Endodermal cell (in vitro differentiated cells): ENCODE measurements at regions not wholly inside any gene's neighbourhood (a gene's known extent, or its start where the extent isn't known, plus 50 kb on each side); places are given as distances from the start of the nearest gene placed in this dataset.

Source experiments
- DNase-seq: peaks from one replicate; pipeline ENCODE4 v3.0.0-alpha.2; 2017
- H3K27ac ChIP-seq: 2 replicates; pipeline ENCODE4 v1.5.1; 2013; ENCODE audit warnings: mild to moderate bottlenecking, low read depth, low read length, moderate library complexity
- H3K27me3 ChIP-seq: 2 replicates; pipeline ENCODE4 v1.6.1; 2013; ENCODE audit warnings: mild to moderate bottlenecking, low read length, moderate library complexity; ENCODE audit not compliant: insufficient read depth, control insufficient read depth, poor library complexity, severe bottlenecking
- H3K36me3 ChIP-seq: 2 replicates; pipeline ENCODE4 v1.7.0; 2013; ENCODE audit warnings: mild to moderate bottlenecking, low read length, moderate library complexity; ENCODE audit not compliant: control insufficient read depth, insufficient read depth
- H3K4me1 ChIP-seq: one replicate; pipeline ENCODE4 v1.7.0; 2013; ENCODE audit warnings: low read length; ENCODE audit not compliant: control insufficient read depth, insufficient read depth
- H3K4me3 ChIP-seq: 2 replicates; pipeline ENCODE4 v1.5.1; 2013; ENCODE audit warnings: mild to moderate bottlenecking, low read length, moderate library complexity
- H3K9ac ChIP-seq: 2 replicates; pipeline ENCODE4 v1.6.1; 2013; ENCODE audit warnings: mild to moderate bottlenecking, low read length, moderate library complexity; ENCODE audit not compliant: poor library complexity, severe bottlenecking; ENCODE audit errors: extremely low read depth
- H3K9me3 ChIP-seq: 2 replicates; pipeline ENCODE4 v1.6.1; 2013; ENCODE audit warnings: mild to moderate bottlenecking, low read length, moderate library complexity; ENCODE audit not compliant: control insufficient read depth
- H3K27ac Mint-ChIP-seq: 2 replicates; pipeline ENCODE4 v1.8.0; 2020; ENCODE audit warnings: mixed read lengths
- H3K27me3 Mint-ChIP-seq: 2 replicates; pipeline ENCODE4 v1.8.0; 2021; ENCODE audit warnings: mild to moderate bottlenecking, mixed read lengths; ENCODE audit not compliant: insufficient read depth
- H3K36me3 Mint-ChIP-seq: 2 replicates; pipeline ENCODE4 v1.8.0; 2020; ENCODE audit warnings: low read depth, mixed read lengths
- H3K4me1 Mint-ChIP-seq: 2 replicates; pipeline ENCODE4 v1.8.0; 2020; ENCODE audit warnings: mixed read lengths
- H3K4me3 Mint-ChIP-seq: 2 replicates; pipeline ENCODE4 v1.8.0; 2020; ENCODE audit warnings: mild to moderate bottlenecking, moderate library complexity, mixed read lengths
- H3K9me3 Mint-ChIP-seq: 2 replicates; pipeline ENCODE4 v1.8.0; 2020; ENCODE audit warnings: mild to moderate bottlenecking, mixed read lengths
- CTCF ChIP-seq: fragments of 200-600 bp; sonication (generic); conservative IDR thresholded peaks from 2 replicates; pipeline ENCODE4 v1.5.0; 2021; ENCODE audit warnings: antibody characterized with exemption, mild to moderate bottlenecking
- WGBS, 2 experiments: methylation state at CpG; one replicate each; pipeline versions ENCODE4 v1.1.5 to v1.1.7; 2013; ENCODE audit warnings: missing lambda C conversion rate in 2 of 2, mixed read lengths in 1 of 2; ENCODE audit not compliant: insufficient coverage in 1 of 2, insufficient read length in 1 of 2; 5-methylcytosine and 5-hydroxymethylcytosine counted together

- no peak overlapping the region for H3K27ac Mint-ChIP-seq
- Histone ChIP-seq H3K36me3 (no peaks in the 10 kb centered on the region), H3K9ac (no peak overlapping the region), H3K4me3 (no peak overlapping the region), H3K9me3 (no peaks in the 10 kb centered on the region), H3K27ac (no peak overlapping the region), H3K27me3 (no peaks in the 10 kb centered on the region), H3K4me1 (no peaks in the 10 kb centered on the region)
- no peaks in the 10 kb centered on the region for H3K9me3 Mint-ChIP-seq
- H3K4me3 Mint-ChIP-seq, result no peak overlapping the region
- peak; percentile 46 for DNase-seq
- H3K36me3 Mint-ChIP-seq, result no peaks in the 10 kb centered on the region
- TF ChIP-seq CTCF, result no peak
- peaks cover 5% of the 10 kb centered on the region for H3K27me3 Mint-ChIP-seq
- WGBS, 2 experiments, result 81 to 83% methylated on average over 1 to 6 of the region's 6 CpGs
- peaks cover 5% of the 10 kb centered on the region for H3K4me1 Mint-ChIP-seq
These were observed 93.7 kb downstream of the PSMB1 start for GRCh38 chr6:170459451-170459850.

- Mint-ChIP-seq H3K4me1 (no peaks in the 10 kb centered on the region), H3K4me3 (no peak overlapping the region), H3K27me3 (peaks cover 5% of the 10 kb centered on the region), H3K27ac (no peak overlapping the region), H3K9me3 (no peaks in the 10 kb centered on the region), H3K36me3 (no peaks in the 10 kb centered on the region)
- no peak overlapping the region for H3K9ac ChIP-seq
- H3K4me3 ChIP-seq, result no peak overlapping the region
- no peaks in the 10 kb centered on the region for H3K27me3 ChIP-seq
- H3K36me3 ChIP-seq, result no peaks in the 10 kb centered on the region
- H3K9me3 ChIP-seq, result peaks cover 5% of the 10 kb centered on the region
- DNase-seq, result peak; percentile 32
- H3K27ac ChIP-seq, result no peak overlapping the region
- 89 to 100% methylated on average over 11 of the region's 11 CpGs for WGBS, 2 experiments
- no peak for TF ChIP-seq CTCF
- no peaks in the 10 kb centered on the region for H3K4me1 ChIP-seq
These were observed 96.0 kb downstream of the PSMB1 start for GRCh38 chr6:170456886-170457698.
